HG03095 (cell line): ENCODE measurements at regions not wholly inside any gene's neighbourhood (a gene's known extent, or its start where the extent isn't known, plus 50 kb on each side); places are given as distances from the start of the nearest gene placed in this dataset.
"Not testable (repeated sequence)": the region's sequence is repeated elsewhere in the genome, so short reads cannot be mapped to it uniquely, and the experiment has no call there.

Source experiments
- ATAC-seq: cut with Tn5 transposase; IDR thresholded peaks from one replicate; pipeline ENCODE4 v1.9.1; 2021; ENCODE audit warnings: moderate library complexity; ENCODE audit not compliant: unreplicated experiment

DNA sequence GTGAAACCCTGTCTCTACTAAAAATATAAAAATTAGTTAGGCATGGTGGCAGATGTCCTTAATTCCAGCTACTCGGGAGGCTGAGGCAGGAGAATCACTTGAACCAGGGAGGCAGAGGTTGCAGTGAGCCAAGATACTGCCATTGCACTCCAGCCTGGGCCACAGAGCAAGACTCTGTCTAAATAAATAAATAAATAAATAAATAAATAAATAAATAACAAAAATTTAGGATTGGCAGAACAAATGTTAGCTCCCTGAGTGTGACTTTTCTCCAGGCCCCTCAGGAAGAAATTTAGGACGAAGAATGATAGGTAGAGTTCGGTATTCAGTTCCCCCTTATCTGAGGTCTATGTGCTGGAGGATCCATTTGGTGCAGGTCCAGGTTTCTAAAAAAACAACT, 181.2 kb downstream of the CD47 start:
- ATAC-seq: not testable (repeated sequence)

DNA sequence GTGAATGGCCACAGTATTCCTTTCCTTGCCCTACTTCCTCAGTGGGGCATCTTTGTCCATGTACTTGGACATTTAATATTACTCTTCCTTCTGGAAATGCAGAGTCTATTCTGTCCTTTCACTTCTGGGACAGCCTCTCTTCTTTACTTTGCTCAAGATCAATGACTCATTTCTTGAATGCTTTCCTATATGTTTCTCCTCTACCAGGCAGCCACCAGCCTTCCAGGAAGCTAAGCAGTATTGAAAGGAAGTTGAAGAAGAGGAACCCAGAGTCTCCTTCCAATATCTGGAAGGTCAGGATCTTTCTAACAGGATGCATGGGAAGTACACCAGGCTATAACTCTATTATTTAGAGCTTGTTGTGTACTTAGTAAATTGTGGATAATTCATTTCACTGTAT, 182.8 kb downstream of the CD47 start:
- ATAC-seq: no peak

DNA sequence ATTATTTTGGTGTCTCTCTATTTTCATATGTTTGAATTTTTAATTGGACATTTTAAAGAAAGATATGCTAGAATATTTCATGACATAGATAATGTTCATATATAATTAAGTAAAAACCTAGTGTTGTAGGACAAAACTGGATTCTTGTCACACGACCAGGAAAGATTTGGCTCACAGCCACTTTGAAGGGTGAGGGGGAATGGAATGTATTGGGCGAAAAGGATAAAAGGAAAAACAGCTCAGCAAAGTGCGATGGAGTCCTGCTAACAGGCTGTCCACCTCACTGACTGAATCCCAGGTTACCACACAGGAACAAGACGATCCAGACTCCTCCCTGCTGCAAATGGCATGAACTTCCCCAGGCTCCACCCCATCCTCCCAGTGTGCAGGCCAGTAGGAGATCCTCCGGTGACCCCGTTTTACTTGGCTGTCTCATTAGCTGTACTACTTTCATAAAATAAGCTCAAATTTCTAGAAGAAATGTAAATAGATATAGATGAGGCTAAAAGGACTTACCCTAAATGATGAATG, 186.2 kb downstream of the CD47 start:
- no peak for ATAC-seq

DNA sequence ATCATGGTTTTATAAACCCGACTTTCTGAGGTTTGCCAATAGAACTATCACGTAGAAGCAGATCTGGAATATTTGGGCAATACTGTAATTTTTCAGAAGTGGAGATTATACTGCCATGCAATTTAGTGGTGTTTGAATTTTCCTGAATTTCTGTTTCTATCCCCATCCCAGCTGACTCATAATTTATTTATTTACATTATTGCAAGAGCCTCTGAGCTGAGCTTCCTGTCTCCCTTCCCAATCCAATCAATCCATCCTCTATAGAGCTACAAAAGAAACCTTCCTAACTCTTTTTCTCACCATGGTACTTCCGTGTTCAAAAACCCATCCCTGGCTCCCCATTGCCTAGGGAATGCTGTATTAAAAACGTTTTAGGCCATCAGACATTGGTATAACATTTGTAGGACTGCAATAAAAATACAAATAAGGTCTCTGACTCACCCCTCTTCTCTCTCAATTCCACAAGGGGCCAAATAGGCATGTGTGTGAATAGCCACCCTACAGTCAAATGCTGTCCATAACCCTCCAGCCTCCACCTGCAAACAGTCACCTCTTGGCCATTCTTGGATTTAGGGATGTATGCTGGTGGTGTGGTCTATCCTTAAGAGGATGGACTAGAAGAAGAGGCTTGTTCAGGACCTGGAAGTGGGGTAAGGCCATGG, 190.7 kb downstream of the CD47 start:
- no peak for ATAC-seq

DNA sequence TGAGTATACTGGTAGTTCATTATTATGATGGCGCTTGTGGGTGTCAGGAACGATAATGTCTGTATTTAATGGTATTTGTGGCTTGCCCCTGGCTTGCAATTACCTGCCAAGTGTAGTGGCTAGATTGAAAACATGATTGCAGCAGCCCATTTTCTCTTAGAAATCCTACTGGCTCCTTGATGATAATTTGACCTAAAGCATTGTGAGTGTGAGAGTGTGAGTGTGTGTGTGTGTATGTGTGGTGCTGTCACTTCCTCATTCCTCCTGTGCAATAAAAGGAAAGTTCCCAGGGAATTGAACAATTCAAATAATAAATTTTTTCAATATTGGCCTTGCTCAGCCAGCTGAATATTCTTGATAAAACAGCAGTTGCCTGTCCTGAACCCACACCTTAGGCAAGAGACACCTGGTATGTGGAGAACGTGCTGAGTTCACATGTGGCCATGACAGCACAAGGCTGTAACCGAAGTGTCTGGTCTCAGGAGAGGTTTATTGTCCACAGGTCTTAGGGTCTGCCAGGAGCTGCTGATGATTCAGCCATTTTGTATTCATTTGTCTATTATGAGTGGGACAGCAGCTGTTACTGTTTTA, 193.3 kb downstream of the CD47 start:
- no peak for ATAC-seq

DNA sequence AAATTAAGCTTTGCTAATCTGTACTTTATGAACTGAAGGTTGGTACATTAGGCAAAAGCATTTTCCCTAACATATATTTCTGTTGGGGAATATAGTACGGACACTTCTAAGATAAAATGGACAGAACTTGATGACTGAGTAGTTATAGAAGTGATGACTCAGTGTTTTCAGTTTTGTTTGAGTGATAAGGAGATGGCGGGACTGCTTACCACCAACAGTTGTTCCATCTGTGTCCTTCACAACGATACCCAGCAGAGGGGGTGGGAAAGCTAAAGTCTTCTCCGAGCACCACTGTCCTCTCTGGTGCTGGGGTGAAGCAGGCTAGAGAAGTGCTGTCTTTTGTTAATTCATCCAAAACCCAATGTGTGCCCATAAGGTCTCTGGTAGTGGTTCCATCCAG, 195.8 kb downstream of the CD47 start:
- no peak for ATAC-seq

DNA sequence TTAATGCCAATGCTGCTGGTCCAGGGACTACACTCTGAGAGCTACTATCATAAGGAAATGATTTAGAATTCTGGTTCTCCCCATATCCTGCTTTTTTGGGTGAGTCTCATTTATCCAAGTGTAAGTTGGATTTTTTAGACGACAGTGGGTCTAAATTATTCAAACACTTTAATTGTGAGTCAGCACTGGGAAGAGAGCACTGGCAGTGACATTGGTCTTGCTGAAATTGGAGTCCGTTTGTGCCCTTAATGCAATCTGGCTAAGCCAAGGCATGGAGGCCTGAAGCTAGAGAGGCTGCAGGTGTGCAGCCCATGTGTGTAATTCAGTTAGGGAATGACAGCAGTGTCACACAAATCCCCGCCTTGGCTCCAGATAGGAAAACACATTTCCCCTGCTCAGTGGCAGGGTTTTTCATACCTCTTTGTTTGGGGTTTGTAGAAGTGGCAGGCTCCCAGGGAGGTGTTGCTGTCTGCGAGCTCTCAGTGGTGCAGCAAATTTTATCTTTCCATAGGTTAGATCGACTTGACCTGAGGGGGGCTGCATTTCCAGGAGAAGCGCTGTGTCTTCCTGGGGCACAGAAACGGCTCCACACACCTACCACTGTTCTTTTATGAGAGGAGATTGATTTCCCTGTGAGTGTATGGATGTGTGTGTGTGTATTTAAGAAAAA, 197.7 kb downstream of the CD47 start:
- no peak for ATAC-seq

DNA sequence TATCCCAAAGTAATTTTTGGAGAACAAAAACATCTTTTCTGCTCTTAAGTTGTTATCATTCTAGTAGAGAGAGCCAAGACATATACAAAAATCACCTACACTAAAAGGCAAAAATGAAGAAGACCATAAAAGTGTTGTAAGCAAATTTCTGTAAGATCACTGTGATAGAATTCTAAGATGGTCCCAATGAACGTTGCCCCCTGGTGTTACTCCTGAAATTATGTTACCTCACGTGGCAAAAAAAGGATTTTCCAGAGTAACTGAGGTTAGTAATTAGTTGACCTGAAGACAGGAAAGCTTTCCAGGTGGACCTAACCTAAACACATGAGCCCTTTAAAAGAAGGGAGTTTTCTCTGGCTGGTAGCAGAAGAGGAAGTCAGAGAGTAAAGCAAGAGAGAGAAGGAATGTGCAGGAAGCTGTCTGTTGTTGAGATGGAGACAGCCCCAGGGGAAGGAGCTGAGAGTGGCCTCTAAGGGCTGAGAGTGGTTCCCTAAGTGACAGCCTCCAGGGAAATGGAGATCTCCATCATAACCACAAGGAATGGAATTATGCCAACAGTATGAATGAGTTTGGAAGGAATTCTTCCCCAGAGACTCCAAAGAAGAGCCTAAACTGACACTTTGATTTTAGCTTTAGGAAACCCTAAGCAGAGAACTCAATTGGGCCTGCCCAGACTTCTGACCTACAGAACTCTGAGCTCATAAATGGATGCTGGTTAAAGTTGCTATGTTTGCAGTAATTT, 205.9 kb downstream of the CD47 start:
- no peak for ATAC-seq

DNA sequence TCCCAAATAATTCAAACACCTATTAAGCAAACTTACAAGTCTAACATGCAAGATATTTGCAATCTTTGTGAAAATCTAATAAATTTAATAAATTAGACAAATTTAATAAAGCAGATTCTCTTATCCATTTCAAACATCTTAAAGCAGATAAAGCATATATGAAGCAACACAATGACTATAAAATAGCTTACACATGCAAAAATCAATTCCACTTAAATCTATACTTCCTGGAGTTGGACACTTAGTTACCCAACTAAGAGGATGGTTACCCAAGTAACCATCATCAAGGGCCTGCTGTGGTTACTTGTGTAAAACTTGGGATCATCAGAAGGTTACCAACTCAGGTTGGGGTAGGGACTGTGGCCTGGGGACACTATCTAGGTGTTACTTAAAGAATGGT, 206.8 kb downstream of the CD47 start:
- no peak for ATAC-seq

DNA sequence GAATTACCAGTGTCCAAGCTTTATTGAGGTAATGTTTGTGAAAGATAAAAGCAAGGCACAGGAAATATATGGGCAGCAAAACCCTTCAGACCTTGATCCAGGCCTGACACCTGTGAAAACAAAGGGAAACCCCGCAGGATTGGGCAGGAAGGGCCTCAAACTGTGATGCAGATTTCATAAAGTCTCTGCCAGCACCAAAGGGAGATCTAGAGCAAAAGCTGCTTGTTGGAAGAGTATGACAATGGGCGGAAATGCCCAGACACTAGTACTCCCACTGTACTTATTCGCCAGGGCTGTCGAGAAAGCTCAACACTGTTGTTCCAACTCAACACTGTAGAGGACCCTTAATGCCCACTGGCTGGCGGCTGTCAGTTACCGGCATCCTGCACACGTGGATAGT, 207.9 kb downstream of the CD47 start:
- ATAC-seq: no peak

DNA sequence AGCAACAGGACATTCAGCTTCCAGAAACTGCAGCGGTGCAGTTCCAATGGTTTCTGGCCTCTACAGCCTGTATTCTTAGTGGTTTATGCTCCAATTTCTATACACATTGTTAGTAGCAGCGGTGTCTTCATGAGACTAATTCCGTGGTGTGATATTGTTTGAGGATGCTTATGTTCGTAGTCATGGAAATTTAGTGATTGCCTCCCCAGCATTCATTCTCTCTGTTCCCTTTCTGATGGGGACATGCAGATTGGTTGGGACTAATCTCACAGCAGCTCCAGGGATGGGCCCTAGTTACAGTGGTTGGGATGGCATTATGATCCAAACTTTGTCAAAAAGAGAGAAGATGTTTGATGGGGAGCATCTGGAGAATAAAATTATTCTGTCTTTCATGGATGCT, 208.6 kb downstream of the CD47 start:
- no peak for ATAC-seq

DNA sequence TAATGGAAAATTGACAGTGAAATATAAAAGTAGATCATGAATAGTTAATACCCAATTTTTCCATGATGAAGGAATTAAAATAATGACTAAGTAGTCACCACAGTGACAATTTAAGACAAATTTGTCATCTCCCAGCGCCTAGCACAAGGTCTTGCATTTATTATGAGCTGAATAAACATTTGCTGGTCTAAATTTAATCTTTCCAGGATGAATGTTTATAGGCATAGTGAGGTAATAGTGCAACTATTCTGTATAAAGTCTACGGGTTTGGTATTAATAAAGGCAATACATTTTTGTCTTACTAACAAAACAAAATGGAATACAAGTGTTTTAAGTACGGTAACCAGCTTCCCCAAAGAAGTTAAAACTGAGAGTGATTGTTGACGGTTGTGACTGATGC, 209.3 kb downstream of the CD47 start:
- no peak for ATAC-seq

DNA sequence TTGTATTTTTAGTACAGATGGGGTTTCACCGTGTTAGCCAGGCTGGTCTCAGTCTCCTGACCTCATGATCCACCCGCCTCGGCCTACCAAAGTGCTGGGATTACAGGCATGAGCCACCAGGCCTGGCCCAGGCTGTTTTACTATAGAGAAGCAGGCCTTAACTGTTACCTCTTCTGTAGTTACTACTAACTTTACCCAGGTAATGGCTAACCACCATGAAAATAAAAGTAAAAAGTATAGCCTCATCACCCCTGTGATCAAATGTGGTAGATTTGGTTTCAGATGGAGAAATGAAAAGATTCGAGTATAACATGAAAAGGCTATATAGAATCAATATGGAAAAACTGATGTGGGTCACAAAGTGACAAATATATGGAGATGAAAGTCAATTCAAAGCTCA, 210.1 kb downstream of the CD47 start:
- ATAC-seq: no peak

DNA sequence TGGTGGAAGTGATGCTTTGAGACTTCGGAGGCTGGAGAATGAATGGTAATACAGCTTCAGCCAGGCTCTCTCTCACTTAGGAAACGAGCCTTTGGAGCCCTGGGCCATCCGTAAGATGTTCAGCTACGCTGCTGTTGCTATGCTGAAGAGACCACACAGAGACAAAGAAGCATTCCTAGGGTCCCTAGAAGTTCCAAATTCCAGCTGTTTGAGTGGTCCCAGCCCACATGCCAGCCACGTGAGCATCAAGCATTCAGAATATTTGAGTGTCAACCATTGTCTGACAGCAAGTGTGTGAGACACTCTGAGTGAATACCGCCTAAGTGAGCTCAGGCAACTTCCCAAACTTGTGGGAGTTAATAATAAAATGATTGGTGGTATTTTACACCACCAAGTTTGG, 212.9 kb downstream of the CD47 start:
- no peak for ATAC-seq

DNA sequence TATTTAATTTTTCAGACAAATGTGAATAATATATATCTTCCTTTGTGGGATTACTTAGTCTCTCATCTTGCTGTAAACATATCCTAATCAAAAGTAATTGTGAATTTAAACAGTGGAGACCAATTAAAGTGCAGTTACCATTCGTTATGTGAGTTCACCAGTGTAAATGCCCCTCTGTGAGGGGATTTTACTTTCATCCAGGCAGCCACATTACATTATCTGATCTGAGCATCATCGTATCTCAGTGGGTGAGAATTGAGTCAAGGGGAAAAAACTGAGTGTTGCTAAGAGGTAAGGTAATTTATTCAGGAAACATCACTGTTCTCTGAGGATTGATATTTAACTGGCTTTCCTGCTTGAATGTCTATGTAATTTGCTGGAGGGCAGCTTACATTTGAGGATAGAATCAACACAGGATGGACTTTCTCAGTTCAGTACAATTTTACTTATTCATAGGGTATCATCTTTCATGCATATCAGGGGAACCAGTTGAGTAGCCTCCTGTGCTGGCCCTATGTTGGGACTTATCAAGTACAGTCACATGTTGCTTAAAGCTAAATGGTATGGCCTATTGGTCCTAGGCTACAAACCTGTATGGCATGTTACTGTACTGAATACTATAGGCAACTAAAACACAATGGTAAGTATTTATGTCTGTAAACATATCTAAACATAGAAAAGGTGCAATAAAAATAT, 219.7 kb downstream of the CD47 start:
- ATAC-seq: no peak

DNA sequence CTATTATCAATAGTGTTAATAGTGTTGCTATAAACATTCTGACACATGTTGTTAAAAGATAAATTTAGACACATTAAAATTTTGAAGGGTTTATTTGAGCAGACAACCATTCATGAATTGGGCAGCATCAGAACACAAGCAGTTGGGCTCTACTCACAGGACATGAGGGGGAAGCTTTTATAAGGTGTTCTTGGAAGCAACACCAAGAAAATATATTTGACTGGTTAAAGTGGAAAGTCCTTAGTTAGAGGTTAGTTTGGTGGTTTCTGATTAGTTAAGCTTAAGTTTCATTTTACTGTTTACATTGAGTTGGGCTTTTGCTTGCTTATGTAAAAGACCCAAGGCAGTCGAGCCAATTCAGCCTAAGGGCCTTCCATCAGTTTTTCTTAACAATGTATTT, 220.7 kb downstream of the CD47 start:
- no peak for ATAC-seq

DNA sequence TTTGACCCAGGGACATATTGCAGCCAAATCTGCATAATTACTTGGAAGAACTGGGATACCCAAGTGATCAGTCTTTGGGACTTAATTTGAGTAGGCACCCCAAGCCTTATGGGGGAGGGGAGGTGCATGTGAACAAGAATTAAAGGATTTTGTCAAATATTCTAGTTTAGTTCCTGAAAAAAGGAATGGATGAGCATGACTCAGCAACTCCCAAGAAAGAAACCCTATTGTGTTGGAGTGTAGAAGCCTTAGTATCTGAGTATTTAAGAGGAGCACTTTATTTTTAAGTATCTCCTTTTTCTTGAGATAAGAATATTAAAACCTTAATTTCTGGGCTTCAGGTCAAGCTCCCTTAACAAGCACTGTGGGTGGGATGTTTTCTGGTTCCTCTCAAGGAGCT, 222.4 kb downstream of the CD47 start:
- ATAC-seq: no peak

DNA sequence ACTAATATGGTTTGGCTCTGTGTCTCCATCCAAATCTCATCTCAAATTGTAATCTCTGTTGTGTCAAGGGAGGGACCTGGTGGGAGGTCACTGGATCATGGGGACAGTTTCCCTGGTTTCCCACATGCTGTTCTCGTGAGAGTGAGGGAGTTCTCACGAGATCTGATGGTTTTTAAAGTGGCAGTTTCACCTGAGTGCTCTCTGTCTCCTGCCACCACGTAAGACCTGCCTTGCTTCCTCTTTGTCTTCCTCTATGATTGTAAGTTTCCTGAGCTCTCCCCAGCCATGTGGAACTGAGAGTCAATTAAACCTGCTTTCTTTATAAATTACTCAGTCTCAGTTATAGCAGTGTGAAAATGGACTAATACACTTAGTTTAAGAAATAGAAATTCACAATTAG, 228.9 kb downstream of the CD47 start:
- ATAC-seq: peak; percentile 77

DNA sequence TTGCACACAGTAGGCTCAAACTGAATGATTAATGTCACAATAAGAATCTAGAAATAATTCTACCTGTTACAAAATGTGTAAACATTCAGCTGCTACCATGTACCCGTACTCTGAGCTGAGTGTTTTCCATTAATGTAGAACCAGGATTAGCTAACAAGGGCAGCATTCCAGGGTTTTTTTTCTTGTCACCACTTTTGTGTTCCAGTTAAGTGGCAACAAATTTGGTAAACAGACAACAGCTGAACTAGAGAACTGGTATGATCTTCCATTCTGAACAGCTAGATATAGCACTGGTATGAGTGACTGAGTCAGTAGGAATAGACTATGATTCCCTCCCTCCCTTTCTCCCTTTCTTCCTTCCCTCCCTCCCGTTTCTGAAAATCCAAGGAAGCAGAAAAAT, 229.4 kb downstream of the CD47 start:
- ATAC-seq: no peak
